DOHH2 (cell line): ENCODE measurements at regions not wholly inside any gene's neighbourhood (a gene's known extent, or its start where the extent isn't known, plus 50 kb on each side); places are given as distances from the start of the nearest gene placed in this dataset.

Experiments
- H3F3A ChIP-seq: fragments of 200-600 bp; sonication (generic), shearing (Covaris generic); 2 replicates; pipeline ENCODE4 v1.6.0; 2016; ENCODE audit warnings: antibody characterized with exemption, mild to moderate bottlenecking; ENCODE audit not compliant: control insufficient read depth, insufficient read depth
- H3K27ac ChIP-seq: fragments of 200-600 bp; sonication (generic); 2 replicates; pipeline ENCODE4 v1.5.1; 2014; ENCODE audit warnings: low read depth, mild to moderate bottlenecking, low read length, moderate library complexity
- H3K27me3 ChIP-seq: fragments of 200-600 bp; sonication (generic); 2 replicates; pipeline ENCODE4 v1.6.1; 2014; ENCODE audit warnings: mild to moderate bottlenecking, low read length, mixed read lengths; ENCODE audit not compliant: control insufficient read depth
- H3K36me3 ChIP-seq: fragments of 200-600 bp; sonication (generic); 2 replicates; pipeline ENCODE4 v1.6.1; 2014; ENCODE audit warnings: mild to moderate bottlenecking, low read length, moderate library complexity, mixed read lengths; ENCODE audit not compliant: control insufficient read depth
- H3K4me1 ChIP-seq: fragments of 200-600 bp; sonication (generic); 2 replicates; pipeline ENCODE4 v1.6.1; 2014; ENCODE audit warnings: mild to moderate bottlenecking, low read length, mixed read lengths; ENCODE audit not compliant: control insufficient read depth
- H3K4me2 ChIP-seq: fragments of 200-600 bp; sonication (generic); 2 replicates; pipeline ENCODE4 v1.6.0; 2014; ENCODE audit warnings: mild to moderate bottlenecking, low read length, moderate library complexity
- H3K4me3 ChIP-seq: fragments of 200-600 bp; sonication (generic); 2 replicates; pipeline ENCODE4 v1.5.1; 2014; ENCODE audit warnings: mild to moderate bottlenecking, low read length, mixed read lengths
- H3K79me2 ChIP-seq: fragments of 200-600 bp; sonication (generic); 2 replicates; pipeline ENCODE4 v1.6.1; 2014; ENCODE audit warnings: mild to moderate bottlenecking, low read length, mixed read lengths; ENCODE audit not compliant: control insufficient read depth
- H3K9me2 ChIP-seq: fragments of 200-600 bp; sonication (generic); replicated peaks from 2 replicates; pipeline ENCODE4 v1.6.1; 2014; ENCODE audit warnings: mild to moderate bottlenecking, low read length, mixed read lengths; ENCODE audit not compliant: control insufficient read depth
- H3K9me3 ChIP-seq: fragments of 200-600 bp; sonication (generic); 2 replicates; pipeline ENCODE4 v1.6.1; 2014; ENCODE audit warnings: antibody characterized with exemption, low read length, mixed read lengths; ENCODE audit not compliant: control insufficient read depth, insufficient read depth
- H4K20me1 ChIP-seq: fragments of 200-600 bp; sonication (generic); 2 replicates; pipeline ENCODE4 v1.6.0; 2014; ENCODE audit warnings: low read depth, mild to moderate bottlenecking, antibody characterized with exemption, low read length, moderate library complexity; ENCODE audit not compliant: control insufficient read depth, insufficient read depth
- CTCF ChIP-seq: fragments of 200-600 bp; sonication (generic); IDR thresholded peaks from one replicate; pipeline ENCODE4 v1.5.1; 2014; ENCODE audit warnings: antibody characterized with exemption, mild to moderate bottlenecking, low read depth, low read length; ENCODE audit not compliant: poor library complexity, severe bottlenecking
- EZH2phosphoT487 ChIP-seq: fragments of 200-600 bp; sonication (generic); IDR thresholded peaks from 2 replicates; pipeline ENCODE4 v1.6.1; 2017; ENCODE audit warnings: borderline replicate concordance, mild to moderate bottlenecking, antibody characterized with exemption, low read length, moderate library complexity, mixed read lengths

- TF ChIP-seq CTCF, result no peak
- TF ChIP-seq EZH2phosphoT487, result no peak
- H3K4me2 ChIP-seq, result no peak overlapping the region
- H3K27me3 ChIP-seq, result peaks cover 2% of the 10 kb centered on the region; the same call in 1 of the 2 replicates
- H3K4me1 ChIP-seq, result no peaks in the 10 kb centered on the region
- H3F3A ChIP-seq, result no peaks in the 10 kb centered on the region
- H3K36me3 ChIP-seq, result no peaks in the 10 kb centered on the region
- H3K27ac ChIP-seq, result no peak overlapping the region
- H3K4me3 ChIP-seq, result no peak overlapping the region
- H4K20me1 ChIP-seq, result no peaks in the 10 kb centered on the region
- no peaks in the 10 kb centered on the region for H3K9me2 ChIP-seq
- no peaks in the 10 kb centered on the region for H3K79me2 ChIP-seq
- H3K9me3 ChIP-seq, result no peaks in the 10 kb centered on the region
These were observed 391.8 kb upstream of the DCN start for GRCh38 chr12:91574391-91574790.

GRCh38 chr12:91572869-91573268 is 390.3 kb upstream of the DCN start:
- H3K27ac ChIP-seq, result no peak overlapping the region
- no peaks in the 10 kb centered on the region for H3F3A ChIP-seq
- H3K4me2 ChIP-seq, result no peak overlapping the region
- no peaks in the 10 kb centered on the region for H4K20me1 ChIP-seq
- H3K27me3 ChIP-seq, result peaks cover 2% of the 10 kb centered on the region; the same call in 1 of the 2 replicates
- H3K79me2 ChIP-seq, result no peaks in the 10 kb centered on the region
- no peaks in the 10 kb centered on the region for H3K9me2 ChIP-seq
- H3K36me3 ChIP-seq, result no peaks in the 10 kb centered on the region
- H3K9me3 ChIP-seq, result no peaks in the 10 kb centered on the region
- TF ChIP-seq EZH2phosphoT487, result no peak
- TF ChIP-seq CTCF, result no peak
- no peak overlapping the region for H3K4me3 ChIP-seq
- H3K4me1 ChIP-seq, result no peaks in the 10 kb centered on the region

GRCh38 chr12:91567100-91567485 is 384.5 kb upstream of the DCN start:
- Histone ChIP-seq H3K27me3 (no peaks in the 10 kb centered on the region), H4K20me1 (no peaks in the 10 kb centered on the region), H3F3A (no peaks in the 10 kb centered on the region), H3K9me2 (no peaks in the 10 kb centered on the region), H3K27ac (no peak overlapping the region), H3K9me3 (no peaks in the 10 kb centered on the region), H3K79me2 (no peaks in the 10 kb centered on the region), H3K4me1 (no peaks in the 10 kb centered on the region), H3K4me3 (no peak overlapping the region), H3K4me2 (no peak overlapping the region), H3K36me3 (no peaks in the 10 kb centered on the region)
- TF ChIP-seq EZH2phosphoT487, result no peak
- no peak for TF ChIP-seq CTCF
